ENCODE measurements at regions not wholly inside any gene's neighbourhood (a gene's known extent, or its start where the extent isn't known, plus 50 kb on each side); places are given as distances from the start of the nearest gene placed in this dataset.

GRCh38 chr7:25402532-25402931 is 174.2 kb upstream of the NPVF start:
- DNase-seq (ENCODE audit: low read depth): no peak
- no peak overlapping the region for H3K4me3 ChIP-seq (ENCODE audit: low read length)
- TF ChIP-seq CTCF (conservative IDR thresholded peaks at IDR 0.05; ENCODE audit: low read length): no peak

- H3K4me3 ChIP-seq (ENCODE audit: low read length): no peak overlapping the region
- TF ChIP-seq CTCF (conservative IDR thresholded peaks at IDR 0.05; ENCODE audit: low read length): no peak
- no peak for DNase-seq (ENCODE audit: low read depth)
Measured at GRCh38 chr7:25405736-25406135, 177.4 kb upstream of the NPVF start.

GRCh38 chr7:25407053-25407452 is 178.8 kb upstream of the NPVF start:
- TF ChIP-seq CTCF (conservative IDR thresholded peaks at IDR 0.05; ENCODE audit: low read length): no peak

GRCh38 chr7:25408012-25408687 is 179.9 kb upstream of the NPVF start:
- no peak overlapping the region for H3K4me3 ChIP-seq (ENCODE audit: low read length)
- no peak for DNase-seq (ENCODE audit: low read depth)
- TF ChIP-seq CTCF (conservative IDR thresholded peaks at IDR 0.05; ENCODE audit: low read length): no peak

More at GRCh38 chr7:25407053-25407452, 178.8 kb upstream of the NPVF start:
- no peak for DNase-seq (ENCODE audit: low read depth)
- H3K4me3 ChIP-seq (ENCODE audit: low read length): no peak overlapping the region

- no peak for DNase-seq (ENCODE audit: low read depth)
- no peak overlapping the region for H3K4me3 ChIP-seq (ENCODE audit: low read length)
- TF ChIP-seq CTCF (conservative IDR thresholded peaks at IDR 0.05; ENCODE audit: low read length): no peak
Measured at GRCh38 chr7:25408876-25409275, 180.6 kb upstream of the NPVF start.

GRCh38 chr7:25409897-25410636 is 181.8 kb upstream of the NPVF start:
- no peak overlapping the region for H3K4me3 ChIP-seq (ENCODE audit: low read length)
- no peak for TF ChIP-seq CTCF (conservative IDR thresholded peaks at IDR 0.05; ENCODE audit: low read length)
- DNase-seq (ENCODE audit: low read depth): no peak

- DNase-seq (ENCODE audit: low read depth): no peak
- TF ChIP-seq CTCF (conservative IDR thresholded peaks at IDR 0.05; ENCODE audit: low read length): no peak
- no peak overlapping the region for H3K4me3 ChIP-seq (ENCODE audit: low read length)
Measured at GRCh38 chr7:25420771-25421170, 192.5 kb upstream of the NPVF start.
